Right lung (tissue), 2 donors: ENCODE measurements at regions not wholly inside any gene's neighbourhood (a gene's known extent, or its start where the extent isn't known, plus 50 kb on each side); places are given as distances from the start of the nearest gene placed in this dataset.

Source experiments
- DNase-seq, 2 donors: peaks; one replicate each; pipeline ENCODE4 v3.0.0-alpha.2; 2013

GRCh38 chr12:67498991-67499390, 149.6 kb upstream of the DYRK2 start:
- DNase-seq, result no peak

GRCh38 chr12:67501362-67501761, 147.2 kb upstream of the DYRK2 start:
- DNase-seq, result no peak

GRCh38 chr12:67504026-67504425, 144.5 kb upstream of the DYRK2 start:
- no peak for DNase-seq

GRCh38 chr12:67506739-67507138, 141.8 kb upstream of the DYRK2 start:
- DNase-seq, result no peak

GRCh38 chr12:67508830-67509229, 139.7 kb upstream of the DYRK2 start:
- no peak for DNase-seq

- DNase-seq, result peak; percentile 19 to 31
Measured at GRCh38 chr12:67509666-67510386, 138.7 kb upstream of the DYRK2 start.

- no peak for DNase-seq
Measured at GRCh38 chr12:67512061-67512460, 136.5 kb upstream of the DYRK2 start.

GRCh38 chr12:67514502-67514901, 134.0 kb upstream of the DYRK2 start:
- no peak for DNase-seq

- no peak for DNase-seq
Measured at GRCh38 chr12:67515679-67516340, 132.7 kb upstream of the DYRK2 start.

- DNase-seq, result no peak
Measured at GRCh38 chr12:67517181-67517887, 131.2 kb upstream of the DYRK2 start.

- DNase-seq, result no peak
Measured at GRCh38 chr12:67519484-67520433, 128.8 kb upstream of the DYRK2 start.

- no peak for DNase-seq
Measured at GRCh38 chr12:67520606-67521005, 127.9 kb upstream of the DYRK2 start.

GRCh38 chr12:67522222-67522621, 126.3 kb upstream of the DYRK2 start:
- no peak for DNase-seq

GRCh38 chr12:67523538-67523937, 125.0 kb upstream of the DYRK2 start:
- no peak for DNase-seq

- no peak for DNase-seq
Measured at GRCh38 chr12:67524861-67525616, 123.5 kb upstream of the DYRK2 start.

GRCh38 chr12:67525617-67525884, 123.0 kb upstream of the DYRK2 start:
- DNase-seq, result no peak

- DNase-seq, result no peak
Measured at GRCh38 chr12:67526129-67526528, 122.4 kb upstream of the DYRK2 start.

- no peak for DNase-seq
Measured at GRCh38 chr12:67531051-67531450, 117.5 kb upstream of the DYRK2 start.

GRCh38 chr12:67531501-67531900, 117.0 kb upstream of the DYRK2 start:
- DNase-seq, result no peak

- no peak for DNase-seq
Measured at GRCh38 chr12:67533159-67533558, 115.4 kb upstream of the DYRK2 start.

- no peak for DNase-seq
Measured at GRCh38 chr12:67534046-67534445, 114.5 kb upstream of the DYRK2 start.
